ENCODE measurements at regions not wholly inside any gene's neighbourhood (a gene's known extent, or its start where the extent isn't known, plus 50 kb on each side); places are given as distances from the start of the nearest gene placed in this dataset.

- TF ChIP-seq ELK4 (IDR thresholded peaks at IDR 0.05; ENCODE audit: borderline replicate concordance, low read depth, low read length) = no peak
- TF ChIP-seq, protein P1, sequence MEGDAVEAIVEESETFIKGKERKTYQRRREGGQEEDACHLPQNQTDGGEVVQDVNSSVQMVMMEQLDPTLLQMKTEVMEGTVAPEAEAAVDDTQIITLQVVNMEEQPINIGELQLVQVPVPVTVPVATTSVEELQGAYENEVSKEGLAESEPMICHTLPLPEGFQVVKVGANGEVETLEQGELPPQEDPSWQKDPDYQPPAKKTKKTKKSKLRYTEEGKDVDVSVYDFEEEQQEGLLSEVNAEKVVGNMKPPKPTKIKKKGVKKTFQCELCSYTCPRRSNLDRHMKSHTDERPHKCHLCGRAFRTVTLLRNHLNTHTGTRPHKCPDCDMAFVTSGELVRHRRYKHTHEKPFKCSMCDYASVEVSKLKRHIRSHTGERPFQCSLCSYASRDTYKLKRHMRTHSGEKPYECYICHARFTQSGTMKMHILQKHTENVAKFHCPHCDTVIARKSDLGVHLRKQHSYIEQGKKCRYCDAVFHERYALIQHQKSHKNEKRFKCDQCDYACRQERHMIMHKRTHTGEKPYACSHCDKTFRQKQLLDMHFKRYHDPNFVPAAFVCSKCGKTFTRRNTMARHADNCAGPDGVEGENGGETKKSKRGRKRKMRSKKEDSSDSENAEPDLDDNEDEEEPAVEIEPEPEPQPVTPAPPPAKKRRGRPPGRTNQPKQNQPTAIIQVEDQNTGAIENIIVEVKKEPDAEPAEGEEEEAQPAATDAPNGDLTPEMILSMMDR (tag by site-specific recombination; IDR thresholded peaks at IDR 0.05) = no peak
- no peak for TF ChIP-seq REPIN1 (tag by site-specific recombination; IDR thresholded peaks at IDR 0.05; ENCODE audit: low read depth)
- TF ChIP-seq WT1 (tag by site-specific recombination; IDR thresholded peaks at IDR 0.05) = no peak
- TF ChIP-seq ZNF423 (tag by site-specific recombination; IDR thresholded peaks at IDR 0.05) = no peak
- TF ChIP-seq, protein P2, sequence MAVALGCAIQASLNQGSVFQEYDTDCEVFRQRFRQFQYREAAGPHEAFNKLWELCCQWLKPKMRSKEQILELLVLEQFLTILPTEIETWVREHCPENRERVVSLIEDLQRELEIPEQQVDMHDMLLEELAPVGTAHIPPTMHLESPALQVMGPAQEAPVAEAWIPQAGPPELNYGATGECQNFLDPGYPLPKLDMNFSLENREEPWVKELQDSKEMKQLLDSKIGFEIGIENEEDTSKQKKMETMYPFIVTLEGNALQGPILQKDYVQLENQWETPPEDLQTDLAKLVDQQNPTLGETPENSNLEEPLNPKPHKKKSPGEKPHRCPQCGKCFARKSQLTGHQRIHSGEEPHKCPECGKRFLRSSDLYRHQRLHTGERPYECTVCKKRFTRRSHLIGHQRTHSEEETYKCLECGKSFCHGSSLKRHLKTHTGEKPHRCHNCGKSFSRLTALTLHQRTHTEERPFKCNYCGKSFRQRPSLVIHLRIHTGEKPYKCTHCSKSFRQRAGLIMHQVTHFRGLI (tag by site-specific recombination; IDR thresholded peaks at IDR 0.05) = no peak
Measured at GRCh38 chr13:22120646-22121045, 449.8 kb downstream of the FGF9 start.
